HS-27A (cell line): ENCODE measurements at regions not wholly inside any gene's neighbourhood (a gene's known extent, or its start where the extent isn't known, plus 50 kb on each side); places are given as distances from the start of the nearest gene placed in this dataset.

ENCODE experiments used
- DNase-seq: peaks from one replicate; pipeline ENCODE4 v3.0.0-alpha.2; 2012; ENCODE audit warnings: low read depth, missing footprints

DNA sequence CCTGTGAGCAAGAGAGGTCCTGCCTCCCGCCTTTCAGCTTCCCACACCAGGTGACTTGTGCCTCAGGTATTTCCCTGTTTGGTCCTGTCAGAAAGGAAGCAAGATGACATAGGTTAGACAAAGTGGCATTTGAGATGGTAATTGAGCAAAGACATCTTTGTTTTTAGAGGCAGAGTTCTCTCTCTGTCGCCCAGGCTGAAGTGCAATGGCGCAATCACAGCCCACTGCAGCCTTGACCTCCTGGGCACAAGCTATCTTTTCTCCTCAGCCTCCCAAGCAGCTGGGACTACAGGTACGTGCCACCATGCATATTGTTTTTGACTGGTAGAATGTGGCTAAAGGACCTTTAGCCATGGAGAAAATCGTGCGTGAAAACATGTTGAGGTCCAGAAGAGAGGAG, 339.1 kb downstream of the FGF9 start:
- DNase-seq = no peak

DNA sequence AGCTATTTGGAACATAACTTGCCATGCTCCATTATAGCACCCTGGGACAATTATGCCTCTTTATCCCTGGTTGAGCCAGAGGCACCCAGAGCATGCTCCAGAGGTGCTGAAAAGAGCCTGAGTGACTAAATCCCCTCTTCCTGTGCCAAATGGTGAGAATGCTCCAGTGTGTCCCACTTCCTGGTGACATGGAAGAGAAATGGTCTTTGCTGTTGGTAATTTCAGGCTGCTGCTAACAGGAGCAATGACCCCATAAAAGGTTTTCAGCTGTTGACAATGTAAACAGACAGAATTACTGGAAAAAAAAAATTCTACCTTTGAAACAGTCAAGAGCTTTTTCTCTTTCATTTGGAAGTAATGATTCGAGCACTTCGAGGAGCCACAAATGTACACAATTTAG, 341.8 kb downstream of the FGF9 start:
- no peak for DNase-seq

DNA sequence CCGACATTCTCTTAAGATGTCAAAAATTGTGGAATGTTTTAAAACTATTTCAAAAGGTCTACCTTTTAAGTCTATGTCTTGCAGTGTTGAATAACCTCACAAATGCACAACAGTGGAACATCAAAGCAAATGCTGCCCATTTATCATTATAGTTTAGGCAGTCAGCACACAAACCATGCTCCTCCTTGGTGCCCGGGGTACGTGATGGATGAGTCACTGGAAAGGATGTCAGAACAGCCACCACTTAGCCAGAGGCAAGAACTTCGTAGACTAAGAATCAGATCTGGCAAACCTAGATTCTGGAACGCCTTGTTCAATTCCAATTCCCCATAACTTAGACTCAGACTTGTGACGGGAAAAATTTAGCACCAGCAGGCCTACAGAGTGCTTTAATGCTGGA, 343.6 kb downstream of the FGF9 start:
- DNase-seq = no peak

DNA sequence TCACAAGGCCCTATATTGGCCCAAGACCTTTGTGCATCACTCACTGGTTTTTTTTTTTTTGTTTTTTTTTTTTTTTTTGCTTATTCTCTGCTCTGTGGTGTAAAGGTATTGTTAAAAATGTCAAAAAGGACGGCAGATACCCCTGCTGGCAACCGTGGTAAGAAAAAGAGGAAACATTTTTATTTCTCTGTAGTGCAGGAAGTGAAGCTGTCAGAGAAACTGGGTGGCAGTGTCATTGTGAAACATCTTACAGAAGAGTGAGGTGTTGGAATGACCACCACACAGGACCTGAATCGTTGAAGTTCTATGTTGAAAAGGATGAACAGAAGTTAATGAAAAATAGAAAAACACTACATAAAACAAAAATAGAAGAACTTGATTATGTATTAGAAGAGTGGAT, 346.4 kb downstream of the FGF9 start:
- DNase-seq = no peak

DNA sequence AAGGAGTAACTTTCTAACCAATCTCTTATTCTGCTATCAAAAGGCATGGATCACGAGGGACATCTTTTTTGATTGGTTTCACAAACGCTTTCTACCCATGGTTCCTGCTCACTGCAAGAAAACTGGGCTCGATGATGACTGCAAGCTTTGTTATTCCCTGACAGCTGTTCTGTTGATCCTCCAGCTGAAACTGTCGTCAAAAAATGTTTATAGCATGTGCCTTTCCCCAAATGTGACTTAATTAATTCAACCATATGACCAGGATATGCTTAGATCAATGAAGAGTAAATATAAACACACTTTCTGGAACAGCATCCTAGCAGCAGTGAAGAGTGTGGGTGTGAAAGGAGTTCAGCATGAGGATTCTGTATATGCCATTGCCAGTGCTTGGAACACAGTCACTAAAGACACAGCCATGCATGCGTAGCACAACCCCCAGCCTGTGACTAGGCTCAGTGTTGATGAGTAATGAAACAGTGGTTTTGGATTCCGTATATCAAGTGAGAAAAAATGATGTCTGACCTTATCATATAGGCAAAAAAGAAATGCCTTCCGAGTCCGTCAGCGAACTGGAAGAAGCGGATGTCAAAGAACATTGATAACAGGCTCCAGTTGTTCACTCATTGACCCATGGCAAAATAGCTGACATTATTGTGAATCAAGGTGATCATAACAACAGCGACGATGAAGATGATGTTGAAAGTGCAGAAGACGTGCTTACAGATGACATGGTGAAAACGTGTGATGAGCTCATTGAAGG, 347.4 kb downstream of the FGF9 start:
- no peak for DNase-seq

- DNase-seq = no peak
Measured at GRCh38 chr13:22018836-22019210, 347.9 kb downstream of the FGF9 start.

- no peak for DNase-seq
Measured at GRCh38 chr13:22024381-22024994, 353.6 kb downstream of the FGF9 start.

DNA sequence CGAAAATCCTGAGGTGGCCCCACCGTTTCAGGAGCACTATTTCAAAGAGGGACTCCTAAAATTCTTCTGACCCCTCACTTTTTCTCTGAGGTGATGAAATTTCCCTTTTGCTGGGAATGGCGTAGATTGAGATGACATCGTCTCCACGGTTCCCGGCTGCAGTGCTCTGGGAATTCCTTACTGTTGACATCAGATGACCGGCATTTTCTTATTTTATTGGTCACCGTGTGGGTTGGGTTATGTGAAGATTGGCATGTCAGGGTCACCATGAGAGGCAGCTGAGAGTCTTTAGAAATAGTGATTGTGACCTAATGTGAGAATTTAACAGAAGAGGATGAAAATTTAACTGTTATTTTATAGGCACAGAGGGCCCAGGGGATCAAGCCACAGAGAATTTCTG, 356.7 kb downstream of the FGF9 start:
- DNase-seq = no peak

DNA sequence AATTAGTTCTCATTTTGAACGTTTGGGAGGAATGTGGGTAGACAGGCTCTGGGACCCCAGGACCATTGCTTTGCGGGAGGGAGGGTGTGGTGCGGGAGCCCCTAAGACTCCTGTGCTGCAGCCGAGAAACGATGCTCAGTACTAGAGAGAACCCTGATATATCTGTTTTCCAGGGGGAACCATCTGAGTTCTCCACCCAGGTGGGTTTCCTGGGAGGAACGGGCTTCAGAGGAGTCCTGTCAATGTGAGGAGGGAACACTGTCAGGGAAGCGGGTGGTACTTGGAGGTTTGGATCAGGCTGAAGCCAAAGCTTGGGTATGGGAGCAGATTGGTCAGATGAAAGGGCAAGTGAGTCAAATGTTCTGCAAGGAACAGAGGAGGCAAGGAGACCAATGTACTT, 358.0 kb downstream of the FGF9 start:
- DNase-seq = no peak

- no peak for DNase-seq
Measured at GRCh38 chr13:22030321-22030720, 359.4 kb downstream of the FGF9 start.

DNA sequence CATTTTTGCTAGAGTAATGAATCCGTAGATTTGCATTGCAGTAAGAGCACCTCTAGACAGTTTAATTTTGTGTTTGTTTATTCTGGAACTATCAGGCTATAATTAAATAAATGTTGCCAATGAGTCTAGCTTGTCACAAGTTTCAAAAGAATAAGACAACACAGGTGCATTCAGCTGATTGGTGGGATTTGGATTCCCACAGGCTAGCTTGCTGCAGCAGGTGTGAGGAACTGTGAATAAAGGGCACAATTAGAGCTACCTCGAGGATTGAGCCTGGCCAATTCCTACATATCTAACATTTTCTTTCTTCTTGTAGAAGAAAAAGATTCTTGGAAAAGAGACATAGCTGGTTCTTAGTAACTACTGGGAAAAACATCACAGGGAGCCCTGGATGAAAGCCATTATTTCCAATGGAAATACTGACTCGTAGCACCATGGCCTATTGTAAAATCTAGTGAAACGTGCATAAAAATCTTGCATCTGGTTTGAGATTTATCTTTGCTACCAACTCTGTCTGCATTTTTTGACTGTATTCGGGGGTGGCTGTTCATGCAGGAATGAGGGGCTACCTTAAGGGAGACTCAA, 360.9 kb downstream of the FGF9 start:
- DNase-seq = no peak

DNA sequence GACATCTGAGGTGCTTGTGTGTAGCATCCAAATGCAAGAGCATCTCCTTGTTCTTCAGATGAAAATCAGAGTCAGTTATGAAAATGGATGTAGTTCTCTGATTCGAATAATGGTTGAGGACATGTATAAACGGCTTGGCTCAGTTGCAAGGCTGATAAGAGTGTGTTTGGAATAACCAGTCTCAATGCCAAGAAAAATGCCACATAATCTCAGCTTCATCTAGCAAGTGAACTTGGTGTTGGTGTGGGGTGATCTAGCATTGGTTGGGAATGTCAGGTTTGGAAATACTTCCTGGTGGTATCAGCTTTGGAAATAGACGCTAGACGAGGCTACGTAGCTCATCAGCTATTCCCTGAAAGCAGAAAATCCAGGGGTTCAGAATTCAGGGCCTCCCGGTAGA, 362.0 kb downstream of the FGF9 start:
- no peak for DNase-seq

- no peak for DNase-seq
Measured at GRCh38 chr13:22039961-22040360, 369.1 kb downstream of the FGF9 start.

- DNase-seq = no peak
Measured at GRCh38 chr13:22040810-22041364, 370.0 kb downstream of the FGF9 start.

DNA sequence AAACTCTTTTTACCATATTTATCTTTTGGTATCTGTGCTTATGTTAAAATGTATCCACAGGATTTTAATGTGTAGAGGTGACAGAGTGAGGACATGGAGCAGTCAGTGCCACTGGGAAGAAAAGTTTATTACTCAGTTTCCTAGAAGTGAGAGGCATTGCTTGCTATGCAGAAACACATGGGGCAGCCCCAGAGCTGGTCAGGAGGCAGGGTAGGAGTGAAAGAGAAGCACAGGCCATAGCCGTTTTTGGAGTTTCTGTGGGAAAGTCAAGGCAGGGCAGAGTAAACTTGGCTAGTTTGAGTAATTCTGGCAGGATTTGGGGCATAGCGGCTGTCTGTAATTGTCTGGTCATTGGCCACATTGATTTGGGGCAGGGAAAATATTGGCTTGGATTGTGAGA, 370.9 kb downstream of the FGF9 start:
- DNase-seq = no peak

GRCh38 chr13:22047082-22047784, 376.4 kb downstream of the FGF9 start:
- DNase-seq = no peak

- no peak for DNase-seq
Measured at GRCh38 chr13:22047785-22048104, 376.9 kb downstream of the FGF9 start.

- no peak for DNase-seq
Measured at GRCh38 chr13:22049384-22049783, 378.5 kb downstream of the FGF9 start.

- DNase-seq = no peak
Measured at GRCh38 chr13:22050951-22051563, 380.2 kb downstream of the FGF9 start.

DNA sequence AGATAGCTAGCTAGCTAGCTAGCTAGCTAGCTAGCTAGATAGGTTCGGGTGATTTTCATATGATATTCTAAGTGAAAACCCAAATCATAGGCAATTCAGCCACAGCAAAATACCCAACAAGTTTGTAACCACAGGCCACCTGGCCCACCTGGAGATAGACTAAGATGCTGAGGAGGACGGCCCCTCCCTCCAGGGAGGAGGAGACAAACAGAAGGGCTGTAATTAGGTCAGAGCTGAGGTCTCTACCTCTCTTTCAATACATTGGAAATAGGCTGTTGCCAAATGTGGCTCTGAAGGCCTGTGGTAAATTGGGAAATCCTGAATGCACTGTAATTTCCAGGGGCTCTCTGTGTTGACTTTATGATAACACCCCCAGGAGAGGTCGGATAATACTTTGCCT, 382.2 kb downstream of the FGF9 start:
- DNase-seq = no peak

DNA sequence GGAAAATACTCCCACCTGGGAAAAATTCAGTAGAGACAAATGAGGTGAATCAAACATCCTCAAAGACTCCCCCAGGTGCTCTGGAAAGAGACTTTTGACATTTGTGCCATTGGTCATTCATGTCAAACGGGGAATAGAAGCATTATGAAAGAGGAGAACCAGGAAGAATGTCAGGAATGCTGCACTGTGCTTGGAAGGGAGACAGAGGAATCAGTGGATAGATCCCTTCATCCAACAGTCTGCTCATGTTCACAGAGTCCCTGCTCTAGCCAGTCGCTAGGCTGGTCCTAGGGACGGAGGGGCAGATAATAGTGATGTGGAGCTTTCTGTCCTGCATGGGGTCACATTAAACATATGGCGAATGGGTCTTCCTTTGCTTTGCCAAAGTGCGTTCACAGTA, 384.4 kb downstream of the FGF9 start:
- no peak for DNase-seq

- DNase-seq = no peak
Measured at GRCh38 chr13:22060187-22060586, 389.3 kb downstream of the FGF9 start.
